HepG2 (cell line): ENCODE measurements at regions not wholly inside any gene's neighbourhood (a gene's known extent, or its start where the extent isn't known, plus 50 kb on each side); places are given as distances from the start of the nearest gene placed in this dataset.

Experiments used
- ATAC-seq: fragments of 200-7000 bp; cut with Tn5 transposase; 3 replicates; pipeline ENCODE4 v1.9.1; 2020; ENCODE audit warnings: mild to moderate bottlenecking, moderate library complexity
- BruUV-seq: library from RNA; stranded (reverse); fragments of 400-500 nt; replicated peaks from 2 replicates; lab custom pipeline; 2021; lab: Mats Ljungman, UMichigan
- CTCF ChIA-PET: fragments of 300-600 bp; formaldehyde crosslinking; extraction: SDS; loops from one replicate; lab custom pipeline; 2021; ENCODE audit warnings: low total read pairs, inconsistent platforms, low intra/inter-chr PET ratio; lab: Yijun Ruan, JAX
- POLR2A ChIA-PET: fragments of 350-600 bp; sonication (Branson Sonifier 250); formaldehyde crosslinking; loops from one replicate; lab custom pipeline; 2020; ENCODE audit warnings: antibody characterized with exemption, inconsistent platforms; lab: Yijun Ruan, JAX
- DNase-seq: peaks from one replicate; pipeline ENCODE4 v3.0.0-alpha.2; 2015; ENCODE audit warnings: low spot score
- FAIRE-seq: peaks from 3 replicates; lab custom pipeline; 2011; peaks lifted over from hg19 to GRCh38; lab: Jason Lieb, UNC
- H2AFZ ChIP-seq: one replicate; pipeline ENCODE4 v1.6.1; 2011; ENCODE audit warnings: low read length, inconsistent platforms
- H3K27ac ChIP-seq: fragments of 300-600 bp; 3 replicates; pipeline ENCODE4 v1.8.0; 2011; ENCODE audit warnings: mixed run types, mild to moderate bottlenecking, mixed read lengths, low read length, inconsistent platforms; ENCODE audit not compliant: insufficient read depth; ENCODE audit errors: extremely low read length
- H3K27me3 ChIP-seq, 2 experiments: fragments of 200-600 bp in 1 of 2; 2 replicates in 1 of 2; 3 replicates in 1 of 2; pipeline versions ENCODE4 v1.6.0 to v1.8.0; 2011; ENCODE audit warnings: low read length in 2 of 2, mild to moderate bottlenecking in 2 of 2, moderate library complexity in 2 of 2, inconsistent platforms in 1 of 2; ENCODE audit not compliant: insufficient read depth in 2 of 2, control insufficient read depth in 1 of 2
- H3K36me3 ChIP-seq, 2 experiments: fragments of 200-600 bp in 1 of 2; replicated peaks in 1 of 2; 2 replicates in 1 of 2; 3 replicates in 1 of 2; pipeline versions ENCODE4 v1.5.1 to v1.8.0; 2011; ENCODE audit warnings: low read length in 2 of 2, inconsistent platforms in 1 of 2; ENCODE audit not compliant: insufficient read depth in 2 of 2, control insufficient read depth in 1 of 2
- H3K4me1 ChIP-seq: 2 replicates; pipeline ENCODE4 v1.5.1; 2012; ENCODE audit warnings: low read length, inconsistent platforms; ENCODE audit not compliant: insufficient read depth
- H3K4me2 ChIP-seq: 2 replicates; pipeline ENCODE4 v1.6.0; 2011; ENCODE audit warnings: low read depth, low read length, inconsistent platforms
- H3K4me3 ChIP-seq, 3 experiments: fragments of 200-600 bp in 1 of 3; sonication (generic), shearing (Covaris generic) in 1 of 3; replicated peaks in 1 of 3; 2 replicates each; pipeline ENCODE4 v1.5.1; 2011 to 2016; ENCODE audit warnings: low read length in 3 of 3, inconsistent platforms in 2 of 3, low read depth in 2 of 3, mild to moderate bottlenecking in 2 of 3, control low read depth in 1 of 3, mixed read lengths in 1 of 3; ENCODE audit not compliant: insufficient read depth in 1 of 3
- H3K79me2 ChIP-seq: one replicate; pipeline ENCODE4 v1.6.1; 2011; ENCODE audit warnings: low read length, inconsistent platforms; ENCODE audit not compliant: insufficient read depth
- H3K9ac ChIP-seq: 2 replicates; pipeline ENCODE4 v1.6.0; 2011; ENCODE audit warnings: mild to moderate bottlenecking, low read depth, low read length, inconsistent platforms; ENCODE audit not compliant: insufficient read depth
- H3K9me3 ChIP-seq: 2 replicates; pipeline ENCODE4 v1.5.1; 2012; ENCODE audit warnings: mild to moderate bottlenecking, low read length
- H4K20me1 ChIP-seq: 2 replicates; pipeline ENCODE4 v1.6.0; 2011; ENCODE audit warnings: inconsistent platforms, mild to moderate bottlenecking, low read length, moderate library complexity; ENCODE audit not compliant: insufficient read depth
- ATRX ChIP-seq: sonication (generic); formaldehyde crosslinking; IDR thresholded peaks from 2 replicates; pipeline ENCODE4 v1.4.0; 2020; ENCODE audit warnings: missing genetic modification reagents, borderline replicate concordance
- MAFK ChIP-seq, 2 experiments: IDR thresholded peaks in 1 of 2; conservative IDR thresholded peaks in 1 of 2; 2 replicates each; pipeline ENCODE4 v1.6.1; 2011; ENCODE audit warnings: improper control_type of control experiment in 2 of 2, low read length in 2 of 2
- NFE2L2 ChIP-seq: fragments of 150-350 bp; IDR thresholded peaks from 2 replicates; pipeline ENCODE4 v1.6.1; 2014; ENCODE audit warnings: low read length
- STAT6 ChIP-seq: sonication (generic); formaldehyde crosslinking; IDR thresholded peaks from 2 replicates; pipeline ENCODE4 v1.4.0; 2020; ENCODE audit warnings: missing genetic modification reagents, mild to moderate bottlenecking, borderline replicate concordance
- ZFP37 ChIP-seq: sonication (generic); formaldehyde crosslinking; IDR thresholded peaks from 2 replicates; pipeline ENCODE4 v1.4.0; 2020; ENCODE audit warnings: missing genetic modification reagents, borderline replicate concordance
- ZNF160 ChIP-seq: sonication (generic); formaldehyde crosslinking; IDR thresholded peaks from 2 replicates; pipeline ENCODE4 v1.8.0; 2022; ENCODE audit warnings: mild to moderate bottlenecking, inconsistent platforms, missing genetic modification reagents
- ZNF7 ChIP-seq: IDR thresholded peaks from 2 replicates; pipeline ENCODE4 v1.6.1; 2016; ENCODE audit warnings: missing biosample characterization, missing genetic modification reagents
- ZSCAN9 ChIP-seq: IDR thresholded peaks from 2 replicates; pipeline ENCODE4 v1.6.1; 2016; ENCODE audit warnings: borderline replicate concordance
- WGBS: methylation state at CpG from one replicate; pipeline ENCODE4 v1.1.6; 2017; ENCODE audit warnings: low lambda C conversion rate; 5-methylcytosine and 5-hydroxymethylcytosine counted together
- in situ Hi-C: cut with HindIII; loops from 2 replicates; pipeline ENCODE4 v1.10.0; 2017; ENCODE audit warnings: low pct_unique_long_range_greater_than_20kb; ENCODE audit not compliant: extremely low pct_ligation_motif_present
- intact Hi-C: fragments of 100-400 bp; cut with micrococcal nuclease; formaldehyde crosslinking; loops from one replicate; pipeline ENCODE4 v1.10.0; 2022; ENCODE audit not compliant: unreplicated experiment

GRCh38 chr20:40251284-40251932, 437.6 kb downstream of the MAFB start (continued):
- no peak for TF ChIP-seq STAT6 (CRISPR knock-in tag)
- no peak for TF ChIP-seq ZNF7
- no peak for TF ChIP-seq ZNF160 (CRISPR knock-in tag)
- TF ChIP-seq ATRX: no peak

- no peaks in the 10 kb centered on the region for H3K79me2 ChIP-seq
- ChIA-PET POLR2A (no interaction called here), CTCF (no interaction called here)
- WGBS: 42% methylated on average over 3 of the region's 3 CpGs
- no peaks in the 10 kb centered on the region for H3K36me3 ChIP-seq
- H3K9me3 ChIP-seq: no peaks in the 10 kb centered on the region
- H3K4me3 ChIP-seq: no peak overlapping the region
- DNase-seq (no peak), FAIRE-seq (no peak), ATAC-seq (no peak)
- in situ Hi-C loops (loop anchor here (10.0 kb wide), 1 partner anchor 1135 kb away; no protein-coding TSS in a partner anchor), intact Hi-C loops (loop anchor here (5.0 kb wide), 1 partner anchor 1138 kb away; no protein-coding TSS in a partner anchor)
- no peak overlapping the region for H3K9ac ChIP-seq
- no peak overlapping the region for H3K4me2 ChIP-seq
- no TSS peak for BruUV-seq
- H3K4me1 ChIP-seq: no peaks in the 10 kb centered on the region
- no peak overlapping the region for H3K27ac ChIP-seq
- TF ChIP-seq NFE2L2: peak; percentile 58
- no peak for TF ChIP-seq ZFP37 (CRISPR knock-in tag)
- no peak for TF ChIP-seq ZSCAN9 (CRISPR knock-in tag)
- TF ChIP-seq MAFK (conservative IDR thresholded peaks at IDR 0.05 in 1 of 2, IDR thresholded peaks at IDR 0.05 in 1 of 2; ENCODE audit: low read length in 2 of 2): peak; percentile 22 to 30; a peak in 2 of 4 replicates
- no peak overlapping the region for H2AFZ ChIP-seq
- H3K27me3 ChIP-seq: no peaks in the 10 kb centered on the region
- H4K20me1 ChIP-seq: no peaks in the 10 kb centered on the region
Observed at GRCh38 chr20:40249805-40250204, 439.2 kb downstream of the MAFB start.
